Fibroblast of lung (primary cell): ENCODE measurements at regions not wholly inside any gene's neighbourhood (a gene's known extent, or its start where the extent isn't known, plus 50 kb on each side); places are given as distances from the start of the nearest gene placed in this dataset.

ENCODE experiments used
- DNase-seq, 2 donors: peaks; one replicate each; pipeline versions ENCODE4 v3.0.0 to v3.0.0-alpha.2; 2010; ENCODE audit warnings: low read depth in 2 of 2
- H2AFZ ChIP-seq: 2 replicates; pipeline ENCODE4 v1.5.1; 2012; ENCODE audit warnings: low read length, control low read depth, inconsistent platforms
- H3K27ac ChIP-seq: 2 replicates; pipeline ENCODE4 v1.5.1; 2011; ENCODE audit warnings: low read length, control low read depth; ENCODE audit not compliant: insufficient read depth
- H3K27me3 ChIP-seq: 2 replicates; pipeline ENCODE4 v1.5.1; 2011; ENCODE audit warnings: mild to moderate bottlenecking, low read length; ENCODE audit not compliant: control insufficient read depth, insufficient read depth
- H3K36me3 ChIP-seq: 2 replicates; pipeline ENCODE4 v1.5.1; 2011; ENCODE audit warnings: low read length; ENCODE audit not compliant: control insufficient read depth, insufficient read depth
- H3K4me1 ChIP-seq: 2 replicates; pipeline ENCODE4 v1.5.1; 2011; ENCODE audit warnings: low read length; ENCODE audit not compliant: control insufficient read depth, insufficient read depth; ENCODE audit errors: extremely low read depth
- H3K4me2 ChIP-seq: 2 replicates; pipeline ENCODE4 v1.5.1; 2011; ENCODE audit warnings: low read length, control low read depth; ENCODE audit not compliant: insufficient read depth; ENCODE audit errors: extremely low read depth
- H3K4me3 ChIP-seq, 4 experiments: fragments of 200-600 bp in 1 of 4; sonication (generic) in 1 of 4; replicated peaks in 1 of 4; 2 replicates each; pipeline ENCODE4 v1.5.1; 2011 to 2016; ENCODE audit warnings: low read length in 4 of 4, low read depth in 3 of 4, mild to moderate bottlenecking in 3 of 4, control low read depth in 2 of 4, inconsistent platforms in 1 of 4, mixed read lengths in 1 of 4; ENCODE audit not compliant: insufficient read depth in 1 of 4; ENCODE audit errors: control extremely low read depth in 1 of 4
- H3K79me2 ChIP-seq: 2 replicates; pipeline ENCODE4 v1.5.1; 2012; ENCODE audit warnings: mild to moderate bottlenecking, low read length, inconsistent platforms; ENCODE audit not compliant: control insufficient read depth, insufficient read depth
- H3K9ac ChIP-seq: 2 replicates; pipeline ENCODE4 v1.5.1; 2011; ENCODE audit warnings: mild to moderate bottlenecking, low read length, control low read depth; ENCODE audit not compliant: insufficient read depth
- H3K9me3 ChIP-seq: 2 replicates; pipeline ENCODE4 v1.5.1; 2012; ENCODE audit warnings: low read depth, low read length; ENCODE audit not compliant: control insufficient read depth, insufficient read depth
- H4K20me1 ChIP-seq: 2 replicates; pipeline ENCODE4 v1.5.1; 2011; ENCODE audit warnings: low read length; ENCODE audit not compliant: control insufficient read depth, insufficient read depth; ENCODE audit errors: extremely low read depth
- CTCF ChIP-seq, 2 donors: IDR thresholded peaks in 1 of 2; conservative IDR thresholded peaks in 1 of 2; 1 replicate in 1 of 2; 2 replicates in 1 of 2; pipeline ENCODE4 v1.5.1; 2011 to 2012; ENCODE audit warnings: low read length in 2 of 2, control low read depth in 1 of 2, inconsistent platforms in 1 of 2, low read depth in 1 of 2, mild to moderate bottlenecking in 1 of 2
- EZH2 ChIP-seq: IDR thresholded peaks from 2 replicates; pipeline ENCODE4 v1.5.1; 2012; ENCODE audit warnings: low read length, control low read depth, mild to moderate bottlenecking; ENCODE audit errors: missing control alignments

- Histone ChIP-seq H2AFZ (no peak overlapping the region), H3K4me3 (no peak overlapping the region), H3K27me3 (no peaks in the 10 kb centered on the region), H3K9ac (no peak overlapping the region), H3K79me2 (no peaks in the 10 kb centered on the region), H3K9me3 (no peaks in the 10 kb centered on the region), H3K4me2 (no peak overlapping the region), H4K20me1 (no peaks in the 10 kb centered on the region), H3K36me3 (no peaks in the 10 kb centered on the region), H3K27ac (no peak overlapping the region), H3K4me1 (no peaks in the 10 kb centered on the region)
- TF ChIP-seq CTCF (conservative IDR thresholded peaks at IDR 0.05 in 1 of 2, IDR thresholded peaks at IDR 0.05 in 1 of 2; ENCODE audit: low read depth in 1 of 2, low read length in 2 of 2) (no peak), EZH2 (no peak)
- DNase-seq = no peak
These were observed 436.0 kb upstream of the ARGLU1 start for GRCh38 chr13:107003911-107004310.

- H3K9me3 ChIP-seq = no peaks in the 10 kb centered on the region
- TF ChIP-seq CTCF (conservative IDR thresholded peaks at IDR 0.05 in 1 of 2, IDR thresholded peaks at IDR 0.05 in 1 of 2; ENCODE audit: low read depth in 1 of 2, low read length in 2 of 2) (no peak), EZH2 (no peak)
- DNase-seq = no peak
These were observed 430.7 kb upstream of the ARGLU1 start for GRCh38 chr13:106998664-106999063.

GRCh38 chr13:106997696-106998095 is 429.8 kb upstream of the ARGLU1 start:
- Histone ChIP-seq H4K20me1 (no peaks in the 10 kb centered on the region), H3K4me2 (no peak overlapping the region), H3K9me3 (no peaks in the 10 kb centered on the region), H3K27me3 (no peaks in the 10 kb centered on the region), H3K9ac (no peak overlapping the region), H3K4me3 (no peak overlapping the region), H3K36me3 (no peaks in the 10 kb centered on the region), H3K27ac (no peak overlapping the region), H2AFZ (no peak overlapping the region), H3K4me1 (peaks cover 2% of the 10 kb centered on the region), H3K79me2 (no peaks in the 10 kb centered on the region)
- TF ChIP-seq EZH2 (no peak), CTCF (conservative IDR thresholded peaks at IDR 0.05 in 1 of 2, IDR thresholded peaks at IDR 0.05 in 1 of 2; ENCODE audit: low read depth in 1 of 2, low read length in 2 of 2) (no peak)
- no peak for DNase-seq

More at GRCh38 chr13:106998664-106999063, 430.7 kb upstream of the ARGLU1 start:
- H3K4me1 ChIP-seq = peaks cover 2% of the 10 kb centered on the region
- H3K9ac ChIP-seq = no peak overlapping the region
- H3K79me2 ChIP-seq = no peaks in the 10 kb centered on the region
- no peak overlapping the region for H3K27ac ChIP-seq
- no peaks in the 10 kb centered on the region for H3K36me3 ChIP-seq
- H3K4me3 ChIP-seq = no peak overlapping the region
- H2AFZ ChIP-seq = no peak overlapping the region
- H3K27me3 ChIP-seq = no peaks in the 10 kb centered on the region
- no peaks in the 10 kb centered on the region for H4K20me1 ChIP-seq
- no peak overlapping the region for H3K4me2 ChIP-seq
